ENCODE measurements at regions not wholly inside any gene's neighbourhood (a gene's known extent, or its start where the extent isn't known, plus 50 kb on each side); places are given as distances from the start of the nearest gene placed in this dataset.

- Histone ChIP-seq H2AFZ (ENCODE audit: low read length) (no peak overlapping the region), H4K20me1 (ENCODE audit: insufficient read depth, low read depth, low read length) (0 out of 2 replicates have a peak, but pooled peaks cover 5% of the 10 kb centered on the region), H3K9me2 (replicated peaks; ENCODE audit: insufficient read depth, low read length) (no peaks in the 10 kb centered on the region), H3K4me1 (ENCODE audit: low read length) (peaks cover 23% of the 10 kb centered on the region), H3K79me2 (ENCODE audit: low read length) (no peaks in the 10 kb centered on the region), H3K36me3 (ENCODE audit: insufficient read depth, low read length) (no peaks in the 10 kb centered on the region), H3K9ac (ENCODE audit: low read length) (no peak overlapping the region), H3K27me3 (ENCODE audit: low read length) (no peaks in the 10 kb centered on the region), H3K9me3 (ENCODE audit: low read length) (no peaks in the 10 kb centered on the region), H3K27ac (ENCODE audit: low read length) (no peak overlapping the region), H3K4me2 (ENCODE audit: low read depth, low read length, poor library complexity, severe bottlenecking) (no peak overlapping the region), H3K4me3 (ENCODE audit: low read length) (no peak overlapping the region)
- DNase-seq: no peak
Measured at GRCh38 chr3:56851966-56852884, 50.5 kb upstream of the ARHGEF3 start.
